SKM-1 (cell line): ENCODE measurements at regions not wholly inside any gene's neighbourhood (a gene's known extent, or its start where the extent isn't known, plus 50 kb on each side); places are given as distances from the start of the nearest gene placed in this dataset.

Source experiments
- DNase-seq: peaks from one replicate; lab custom pipeline; 2025; ENCODE audit not compliant: unreplicated experiment; lab: John Stamatoyannopoulos, UW

GRCh38 chr9:626596-626995, 214.9 kb upstream of the DMRT1 start:
- no peak for DNase-seq

- DNase-seq = no peak
These were observed 214.0 kb upstream of the DMRT1 start for GRCh38 chr9:627336-627970.

DNA sequence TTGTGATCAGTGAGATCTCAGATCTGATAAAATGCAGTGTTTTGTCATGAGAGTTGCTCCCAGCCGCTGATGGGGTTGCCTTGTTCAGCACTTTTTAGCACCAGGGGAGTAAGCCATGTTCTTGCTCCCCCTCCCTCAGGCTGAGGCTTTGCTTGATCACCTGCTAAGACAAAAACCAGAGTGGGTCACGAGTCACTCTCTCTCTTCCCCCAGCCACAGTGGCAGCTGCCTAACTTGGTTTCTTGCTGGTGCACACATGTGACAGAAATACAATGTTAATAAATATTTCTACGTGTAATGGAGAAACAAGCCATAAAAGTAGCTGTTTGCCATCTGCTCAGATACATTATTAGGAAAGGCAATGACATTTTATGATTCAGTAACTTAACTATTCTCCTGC, 212.4 kb upstream of the DMRT1 start:
- DNase-seq = no peak

- no peak for DNase-seq
These were observed 210.7 kb upstream of the DMRT1 start for GRCh38 chr9:630817-631216.

- no peak for DNase-seq
These were observed 209.9 kb upstream of the DMRT1 start for GRCh38 chr9:631596-631995.

DNA sequence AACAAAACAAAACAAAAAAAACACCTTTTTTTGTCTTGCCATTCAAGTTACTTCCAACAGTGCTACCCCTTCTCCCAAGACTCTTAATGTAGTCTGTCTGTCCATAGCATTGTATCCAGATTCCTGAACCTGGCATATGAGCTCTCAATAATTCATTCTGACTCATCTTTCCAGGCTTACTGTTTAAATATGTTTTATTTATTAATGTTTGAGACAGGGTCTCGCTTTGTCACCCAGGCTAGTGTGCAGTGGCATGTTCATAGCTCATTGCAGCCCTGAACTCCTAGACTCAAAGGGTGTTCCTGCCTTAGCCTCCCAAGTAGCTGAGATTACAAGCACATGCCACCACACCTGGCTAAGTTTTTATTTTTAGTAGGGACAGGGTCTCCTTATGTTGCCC, 208.0 kb upstream of the DMRT1 start:
- DNase-seq = no peak

- DNase-seq = no peak
These were observed 204.4 kb upstream of the DMRT1 start for GRCh38 chr9:636931-637591.

DNA sequence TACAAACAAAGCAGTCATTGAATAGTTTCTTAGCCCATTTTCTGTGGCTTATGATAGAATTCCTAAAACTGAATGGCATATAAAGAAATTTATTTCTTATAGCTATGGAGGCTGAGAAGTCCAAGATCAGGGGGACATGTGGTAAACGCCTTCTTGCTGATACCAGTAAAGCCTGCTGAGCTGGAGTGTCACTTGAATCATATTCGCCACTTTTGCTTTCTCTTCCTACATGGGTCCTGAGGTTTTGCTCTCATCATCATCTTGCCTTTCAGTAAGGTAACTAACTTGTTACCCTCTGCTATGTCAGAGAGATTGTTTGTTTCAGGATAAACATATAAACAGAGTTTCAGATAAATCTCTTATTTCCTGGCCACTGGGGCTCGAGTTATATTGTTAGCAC, 203.3 kb upstream of the DMRT1 start:
- DNase-seq = no peak

DNA sequence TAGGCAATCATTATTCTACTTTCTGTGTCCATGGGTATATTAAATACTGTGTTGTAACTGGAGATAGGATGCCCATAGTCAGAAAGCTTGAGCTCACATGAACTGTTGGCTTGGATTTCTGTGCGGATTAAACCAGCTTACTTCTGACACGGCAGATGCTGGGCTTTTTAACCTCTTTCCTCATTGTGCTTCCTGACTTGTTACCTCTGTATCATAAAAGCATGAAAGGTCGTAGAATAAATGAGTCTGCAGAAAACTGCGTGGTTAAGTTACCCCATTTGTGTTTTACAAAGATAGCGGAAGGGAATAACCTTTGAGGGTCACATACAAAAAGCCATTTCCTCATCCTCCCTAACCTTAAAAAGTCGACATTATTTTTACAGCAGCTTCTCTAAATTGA, 199.5 kb upstream of the DMRT1 start:
- DNase-seq = no peak

DNA sequence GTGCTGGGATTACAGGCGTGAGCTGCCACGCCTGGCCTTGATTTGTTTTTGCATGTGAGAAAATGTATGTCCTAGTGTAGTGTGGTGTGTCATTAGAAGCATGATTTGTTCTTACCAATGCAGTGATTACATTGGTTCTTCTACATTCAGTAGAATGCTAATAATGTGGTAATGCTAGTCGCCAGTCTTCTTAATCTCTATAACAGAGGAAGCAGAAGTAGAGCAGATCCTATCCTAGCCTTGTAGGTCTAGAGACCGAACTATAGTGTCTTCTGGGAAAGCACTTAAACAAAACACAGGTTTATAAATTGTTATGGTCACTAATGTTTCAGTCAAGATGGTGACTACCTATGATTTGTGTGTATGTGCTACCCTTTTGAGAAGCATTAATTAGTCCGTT, 197.5 kb upstream of the DMRT1 start:
- DNase-seq = no peak

DNA sequence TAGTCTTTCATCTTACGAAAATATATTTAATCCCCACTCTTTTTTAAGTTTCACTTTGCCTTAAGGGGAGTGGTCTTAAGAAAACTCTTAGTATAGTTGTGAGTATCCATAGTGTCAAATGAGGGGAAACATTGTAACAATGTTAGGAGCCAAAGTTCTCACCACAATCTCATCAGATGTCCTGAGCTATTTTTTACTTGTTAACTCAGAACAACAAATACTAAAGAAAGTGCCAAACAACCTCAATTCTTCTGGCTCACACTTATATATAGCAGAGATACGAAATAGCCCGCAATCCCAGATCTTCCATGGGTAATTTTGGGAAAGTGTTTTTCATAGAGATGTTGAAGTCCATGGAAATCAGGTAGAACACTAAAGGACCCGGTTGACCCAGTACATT, 194.0 kb upstream of the DMRT1 start:
- no peak for DNase-seq

DNA sequence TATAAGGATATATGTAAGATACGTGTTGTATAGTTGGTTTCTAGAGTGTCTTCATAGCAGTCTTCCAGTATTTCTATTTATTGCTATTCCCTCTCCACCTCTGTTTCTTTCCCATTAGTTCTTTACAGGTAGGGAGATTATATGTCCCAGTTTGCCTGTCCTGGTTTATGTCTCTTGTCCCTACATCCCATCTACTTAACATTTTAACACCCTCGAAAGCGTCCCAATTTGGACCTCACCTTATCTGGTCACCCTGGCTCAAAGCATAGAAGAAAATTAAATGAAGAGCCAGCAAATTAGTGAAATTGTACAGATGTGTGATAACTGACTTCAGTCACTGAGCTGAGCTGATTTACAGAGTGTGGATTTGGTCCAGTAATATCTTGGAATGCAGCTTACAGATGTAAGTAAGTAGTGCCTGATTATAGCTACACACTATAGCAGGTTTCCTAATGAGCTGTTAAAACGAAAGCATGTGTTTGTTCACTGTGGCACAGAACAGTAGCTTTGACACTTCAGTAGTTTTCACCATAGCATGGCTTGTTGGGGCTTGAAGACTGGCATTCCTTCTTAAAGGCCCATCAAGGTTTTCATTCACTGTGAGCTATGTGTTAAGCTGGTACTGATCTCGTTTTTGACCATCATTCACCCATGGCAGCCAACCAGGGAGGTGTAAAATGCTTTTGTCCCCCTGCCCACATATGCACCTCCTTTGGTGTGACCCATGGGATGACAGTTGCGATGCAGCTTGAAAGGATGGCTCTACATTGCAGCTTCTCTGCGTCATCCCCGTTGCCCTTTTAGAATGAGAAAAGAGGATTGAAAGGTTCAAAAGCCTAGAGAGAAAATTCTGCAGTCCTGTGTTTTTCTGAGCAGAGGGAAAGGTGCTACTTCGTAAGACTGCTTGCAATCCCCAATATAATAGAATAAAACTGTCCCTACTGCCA, 192.1 kb upstream of the DMRT1 start:
- DNase-seq = no peak

GRCh38 chr9:650362-650761, 191.1 kb upstream of the DMRT1 start:
- DNase-seq = no peak

DNA sequence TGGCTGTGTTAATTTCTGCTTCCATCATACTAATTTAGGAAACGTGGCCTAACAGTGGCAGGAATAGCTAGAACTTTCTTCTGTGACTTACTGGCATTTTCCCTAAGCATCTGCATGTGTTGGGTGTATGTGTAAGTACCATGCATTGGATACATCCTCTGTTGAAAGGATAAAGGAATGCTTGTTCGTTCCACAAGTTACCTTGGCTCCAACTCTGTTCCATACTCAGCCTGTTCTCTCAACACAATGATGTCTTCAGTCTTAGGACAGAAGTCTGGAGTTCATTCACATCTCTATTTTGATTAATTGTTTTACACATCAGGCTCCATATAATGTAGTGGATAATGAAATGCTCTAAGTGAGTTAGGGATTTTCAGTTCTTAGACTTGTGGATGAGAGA, 190.1 kb upstream of the DMRT1 start:
- no peak for DNase-seq

GRCh38 chr9:652914-653313, 188.6 kb upstream of the DMRT1 start:
- DNase-seq = no peak

- DNase-seq = no peak
These were observed 188.1 kb upstream of the DMRT1 start for GRCh38 chr9:653421-653820.

DNA sequence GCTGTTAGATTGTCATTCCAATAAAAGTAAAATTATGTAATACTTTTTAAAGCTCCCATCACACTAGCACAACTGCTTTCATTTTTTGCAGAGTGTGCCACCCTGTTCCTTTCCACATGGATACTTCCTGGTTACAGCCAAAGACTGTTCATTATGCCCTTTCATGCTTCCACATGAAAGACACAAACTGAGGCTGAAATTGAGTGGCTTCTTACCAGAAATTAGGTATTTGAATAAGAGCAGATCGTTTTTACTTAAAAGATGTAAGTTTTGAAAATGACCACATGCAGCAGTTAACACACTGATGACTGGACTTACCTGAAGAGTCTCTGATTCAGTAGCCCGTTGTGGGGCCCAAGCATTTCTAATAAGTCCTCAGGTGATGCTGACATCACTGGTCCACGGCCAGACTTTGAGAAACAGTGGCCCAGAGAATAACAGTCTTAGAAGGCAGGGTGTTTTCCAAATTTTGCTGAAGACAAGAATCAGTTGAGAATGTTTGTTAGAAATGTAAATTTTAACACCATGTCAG, 187.6 kb upstream of the DMRT1 start:
- no peak for DNase-seq

- no peak for DNase-seq
These were observed 185.6 kb upstream of the DMRT1 start for GRCh38 chr9:655875-656274.

DNA sequence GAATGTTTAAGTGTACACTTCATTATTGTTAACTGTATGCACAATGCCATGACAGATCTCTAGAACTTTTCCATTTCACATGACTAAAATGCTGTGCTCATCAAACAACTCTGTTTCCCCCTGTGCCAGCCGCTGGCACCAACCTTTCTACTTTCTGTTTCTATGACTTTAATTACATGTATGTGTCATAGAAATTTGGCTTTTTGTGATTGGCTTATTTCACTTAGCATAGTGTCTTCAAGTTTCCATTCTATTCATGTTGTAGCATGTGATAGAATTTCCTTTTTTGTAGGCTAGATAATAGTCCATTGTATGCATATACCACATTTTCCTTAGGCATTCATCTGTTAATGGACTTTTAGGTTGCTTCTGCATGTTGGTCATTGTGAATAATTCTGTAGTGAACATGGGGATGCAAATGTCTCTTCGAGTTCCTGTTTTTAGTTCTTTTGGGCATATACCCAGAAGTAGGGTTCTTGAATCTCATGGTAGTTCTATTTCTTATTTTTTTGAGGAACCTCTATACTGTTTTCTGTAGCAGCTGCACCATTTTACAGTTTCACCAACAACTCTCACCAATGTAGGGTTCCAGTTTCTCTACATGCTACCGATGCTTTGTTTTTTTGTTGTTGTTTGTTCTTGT, 184.4 kb upstream of the DMRT1 start:
- no peak for DNase-seq

GRCh38 chr9:659286-659685, 182.2 kb upstream of the DMRT1 start:
- no peak for DNase-seq

- DNase-seq = no peak
These were observed 181.3 kb upstream of the DMRT1 start for GRCh38 chr9:660227-660626.
